IPS DF 6.9 (cell line): ENCODE measurements at regions not wholly inside any gene's neighbourhood (a gene's known extent, or its start where the extent isn't known, plus 50 kb on each side); places are given as distances from the start of the nearest gene placed in this dataset.
"Not testable (repeated sequence)": the region's sequence is repeated elsewhere in the genome, so short reads cannot be mapped to it uniquely, and the experiment has no call there.

Source experiments
- DNase-seq: peaks from one replicate; pipeline ENCODE4 v3.0.0-alpha.2; 2013; ENCODE audit warnings: low read depth, low spot score
- H3K27ac ChIP-seq: one replicate; pipeline ENCODE4 v1.5.1; 2013; ENCODE audit warnings: low read length, control low read depth
- H3K27me3 ChIP-seq: 2 replicates; pipeline ENCODE4 v1.6.1; 2013; ENCODE audit warnings: mild to moderate bottlenecking, low read length; ENCODE audit not compliant: control insufficient read depth, insufficient read depth
- H3K36me3 ChIP-seq: 2 replicates; pipeline ENCODE4 v1.6.1; 2013; ENCODE audit warnings: low read length; ENCODE audit not compliant: control insufficient read depth, insufficient read depth
- H3K4me1 ChIP-seq: 2 replicates; pipeline ENCODE4 v1.6.1; 2013; ENCODE audit warnings: low read length; ENCODE audit not compliant: control insufficient read depth, insufficient read depth
- H3K4me3 ChIP-seq: 2 replicates; pipeline ENCODE4 v1.5.1; 2013; ENCODE audit warnings: mild to moderate bottlenecking, low read length
- H3K9me3 ChIP-seq: 2 replicates; pipeline ENCODE4 v1.6.1; 2013; ENCODE audit warnings: low read length, inconsistent platforms; ENCODE audit not compliant: control insufficient read depth, insufficient read depth
- WGBS: extraction: QIAGEN DNeasy Blood & Tissue Kit; methylation state at CpG from one replicate; pipeline ENCODE4 v1.1.7; 2013; ENCODE audit warnings: mixed read lengths, missing lambda C conversion rate; ENCODE audit not compliant: insufficient read length, insufficient coverage; 5-methylcytosine and 5-hydroxymethylcytosine counted together

DNA sequence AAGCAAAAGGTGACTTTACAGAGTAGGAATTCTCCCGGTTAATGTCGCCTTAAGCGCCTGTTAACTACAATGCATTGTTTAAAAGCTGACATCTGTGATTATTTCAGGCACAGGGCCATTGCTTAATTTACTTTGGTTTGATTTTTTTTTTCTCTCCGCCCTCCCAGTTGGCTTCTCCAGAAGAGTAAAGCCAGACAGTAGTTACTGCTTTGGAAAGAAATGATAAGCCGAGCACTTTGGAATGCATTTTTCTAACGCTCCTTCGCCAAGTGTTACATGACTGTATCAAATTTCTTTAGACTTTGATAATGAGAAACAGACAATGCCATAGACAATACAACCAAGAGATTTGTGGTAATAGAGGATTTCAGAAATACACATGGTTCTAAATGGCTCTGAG, 383.0 kb upstream of the TENM3 start:
- H3K4me1 ChIP-seq: no peaks in the 10 kb centered on the region
- H3K27ac ChIP-seq: no peak overlapping the region
- DNase-seq: no peak
- H3K36me3 ChIP-seq: no peaks in the 10 kb centered on the region
- H3K9me3 ChIP-seq: no peaks in the 10 kb centered on the region
- WGBS: no CpG with 5 or more reads among the region's 7 CpGs
- no peaks in the 10 kb centered on the region for H3K27me3 ChIP-seq
- no peak overlapping the region for H3K4me3 ChIP-seq

DNA sequence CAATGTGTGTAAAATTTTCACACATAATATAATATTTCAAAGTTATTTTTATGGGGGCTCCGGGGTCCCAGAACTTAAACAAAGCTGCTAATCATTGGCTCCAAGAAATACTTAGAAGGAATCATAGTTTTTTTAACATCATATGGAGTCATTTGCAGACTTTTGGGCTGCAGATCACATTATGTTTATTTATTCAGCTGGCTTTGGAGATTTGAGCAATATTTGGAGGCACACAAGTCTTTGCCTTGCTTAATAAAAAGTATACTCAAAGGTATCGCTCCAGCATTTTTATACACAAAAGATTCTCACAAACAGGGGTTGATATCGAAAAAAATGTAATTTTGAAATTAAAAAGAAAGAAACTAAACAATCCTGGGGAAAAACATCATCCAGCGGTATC, 382.5 kb upstream of the TENM3 start:
- Histone ChIP-seq H3K27ac (no peak overlapping the region), H3K9me3 (no peaks in the 10 kb centered on the region), H3K27me3 (no peaks in the 10 kb centered on the region), H3K36me3 (no peaks in the 10 kb centered on the region), H3K4me3 (no peak overlapping the region), H3K4me1 (no peaks in the 10 kb centered on the region)
- no peak for DNase-seq
- no CpG with 5 or more reads among the region's 4 CpGs for WGBS

DNA sequence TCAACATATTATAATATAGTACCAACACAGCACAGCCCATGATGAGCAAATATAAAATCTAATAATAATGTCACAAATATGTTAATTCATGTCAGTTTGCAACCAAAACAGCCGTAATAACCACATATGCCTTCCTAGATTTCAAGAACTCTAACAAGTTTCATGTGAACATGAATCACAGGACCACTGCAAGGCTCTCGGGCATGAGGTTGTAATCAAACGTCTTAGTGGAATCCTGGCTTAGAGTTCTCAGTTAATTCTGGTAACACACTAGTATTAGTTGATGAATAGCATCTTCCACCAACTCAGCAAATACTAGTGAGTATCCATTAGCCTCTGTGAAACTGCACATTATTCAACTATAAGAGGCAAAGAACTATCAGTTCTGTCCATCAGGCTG, 379.3 kb upstream of the TENM3 start:
- no peak overlapping the region for H3K27ac ChIP-seq
- no peaks in the 10 kb centered on the region for H3K9me3 ChIP-seq
- no peak for DNase-seq
- no peaks in the 10 kb centered on the region for H3K4me1 ChIP-seq
- H3K4me3 ChIP-seq: no peak overlapping the region
- no CpG with 5 or more reads among the region's 3 CpGs for WGBS
- H3K27me3 ChIP-seq: no peaks in the 10 kb centered on the region
- H3K36me3 ChIP-seq: no peaks in the 10 kb centered on the region

DNA sequence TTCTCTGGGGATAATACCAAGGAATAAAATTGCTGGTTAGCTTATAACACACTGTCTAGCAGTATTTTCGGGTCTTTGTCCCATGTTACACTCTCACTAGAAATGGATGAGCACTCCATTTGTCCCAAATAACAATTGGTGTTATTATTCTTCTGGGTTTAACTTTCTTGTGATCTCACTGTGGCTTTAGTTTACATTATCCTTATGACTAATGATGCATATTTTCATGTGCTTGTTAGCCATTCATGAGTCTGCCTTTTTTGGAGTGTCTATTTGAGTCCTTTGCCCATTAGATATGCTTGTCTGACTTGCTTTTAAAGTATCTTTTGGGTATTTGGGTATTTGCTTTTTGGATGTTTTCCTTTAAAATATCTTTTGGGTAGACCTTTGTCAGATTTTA, 372.9 kb upstream of the TENM3 start:
- Histone ChIP-seq H3K9me3 (no peaks in the 10 kb centered on the region), H3K27ac (no peak overlapping the region), H3K4me3 (no peak overlapping the region), H3K36me3 (no peaks in the 10 kb centered on the region), H3K4me1 (no peaks in the 10 kb centered on the region; the same call in 1 of the 2 replicates), H3K27me3 (no peaks in the 10 kb centered on the region)
- WGBS: no CpG with 5 or more reads among the region's 1 CpG
- no peak for DNase-seq

DNA sequence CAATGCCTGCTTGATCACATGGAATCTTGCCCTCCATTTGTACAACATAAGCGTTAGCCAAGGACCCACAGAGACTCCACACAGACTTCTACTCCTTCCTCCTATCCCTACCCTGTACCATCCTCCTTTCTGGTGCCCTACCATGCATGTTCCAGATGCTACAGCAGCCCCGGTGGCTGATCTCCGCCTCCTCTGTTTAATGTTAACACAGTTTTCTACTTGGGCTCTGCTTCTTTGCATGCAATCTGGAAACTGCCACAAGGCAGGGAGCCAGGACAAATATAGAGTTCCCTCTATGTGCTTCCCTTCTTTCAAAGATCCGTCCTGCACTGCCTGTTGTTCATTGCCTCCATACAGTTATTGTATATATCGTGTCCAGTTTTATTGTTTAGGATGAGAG, 368.6 kb upstream of the TENM3 start:
- Histone ChIP-seq H3K36me3 (no peaks in the 10 kb centered on the region), H3K4me3 (no peak overlapping the region), H3K9me3 (no peaks in the 10 kb centered on the region), H3K27me3 (no peaks in the 10 kb centered on the region), H3K27ac (no peak overlapping the region), H3K4me1 (no peaks in the 10 kb centered on the region; the same call in 1 of the 2 replicates)
- no CpG with 5 or more reads among the region's 5 CpGs for WGBS
- DNase-seq: no peak

DNA sequence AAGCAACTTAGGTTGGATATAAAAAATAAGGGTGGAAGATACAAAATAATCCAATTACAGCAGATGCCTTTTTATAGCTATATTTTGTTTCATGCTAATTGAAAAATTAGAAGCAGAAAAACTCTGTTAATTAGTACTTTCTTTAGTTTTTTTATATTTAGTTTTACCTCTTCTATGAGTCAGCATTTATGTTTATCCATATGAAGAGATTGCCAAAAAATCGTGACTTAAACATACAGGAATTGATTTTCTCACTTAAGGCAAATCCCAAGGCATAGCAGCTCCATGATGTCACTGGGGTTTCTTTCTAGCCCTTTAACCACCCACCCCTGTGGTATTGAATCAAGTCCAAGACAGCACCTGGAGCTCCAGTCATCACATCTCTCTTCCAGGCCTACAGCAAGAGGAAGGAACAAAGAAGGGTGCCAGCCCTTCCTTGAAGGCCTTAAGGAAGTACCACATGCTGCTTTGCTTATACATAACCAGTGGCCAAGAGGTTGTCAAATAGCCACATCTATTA, 365.8 kb upstream of the TENM3 start:
- Histone ChIP-seq H3K9me3 (no peaks in the 10 kb centered on the region), H3K27ac (no peak overlapping the region), H3K4me1 (no peaks in the 10 kb centered on the region; the same call in 1 of the 2 replicates), H3K4me3 (no peak overlapping the region), H3K27me3 (no peaks in the 10 kb centered on the region), H3K36me3 (no peaks in the 10 kb centered on the region)
- no CpG with 5 or more reads among the region's 1 CpG for WGBS
- no peak for DNase-seq

DNA sequence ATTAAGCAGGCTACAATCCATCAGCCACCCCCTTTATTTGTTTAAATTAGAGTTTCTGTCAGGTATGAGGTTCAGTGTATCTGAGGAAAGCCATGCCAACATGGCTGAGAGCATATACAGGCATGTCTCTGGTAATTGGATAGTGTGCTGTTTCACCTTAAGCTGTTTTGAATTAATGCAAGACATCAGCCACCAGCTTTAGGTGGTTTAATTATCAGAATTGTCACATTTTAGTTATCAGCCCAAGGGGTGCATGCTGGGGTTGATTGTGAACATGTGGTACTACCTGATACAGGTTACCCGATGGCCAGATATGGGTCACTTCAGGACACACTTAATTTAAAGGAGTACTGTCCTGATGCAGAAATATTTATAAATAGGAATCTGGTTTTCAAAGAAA, 353.2 kb upstream of the TENM3 start:
- Histone ChIP-seq H3K4me1 (no peaks in the 10 kb centered on the region), H3K36me3 (no peaks in the 10 kb centered on the region), H3K4me3 (no peak overlapping the region), H3K27me3 (no peaks in the 10 kb centered on the region), H3K9me3 (no peaks in the 10 kb centered on the region), H3K27ac (no peak overlapping the region)
- no peak for DNase-seq
- WGBS: no CpG with 5 or more reads among the region's 1 CpG

DNA sequence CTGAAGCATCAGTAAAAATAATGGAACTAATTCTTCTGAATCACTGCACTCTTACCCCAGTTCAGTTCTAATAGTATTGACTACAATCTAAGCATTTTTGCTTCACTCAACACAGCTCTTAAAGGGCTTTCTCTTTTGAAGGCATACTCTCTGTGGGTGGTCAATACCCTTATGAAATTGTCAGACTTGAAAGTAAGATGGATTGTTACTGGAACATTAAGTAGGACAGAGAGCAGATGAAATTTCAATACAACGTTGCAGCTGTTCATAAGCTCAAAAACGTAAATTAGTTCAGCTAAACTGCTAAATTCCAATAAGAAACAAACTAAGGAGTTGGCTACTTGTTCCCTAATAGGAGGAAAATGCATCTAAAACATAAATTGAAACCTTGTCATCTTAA, 352.3 kb upstream of the TENM3 start:
- Histone ChIP-seq H3K27ac (no peak overlapping the region), H3K4me3 (no peak overlapping the region), H3K4me1 (no peaks in the 10 kb centered on the region), H3K9me3 (no peaks in the 10 kb centered on the region), H3K36me3 (no peaks in the 10 kb centered on the region), H3K27me3 (no peaks in the 10 kb centered on the region)
- DNase-seq: no peak
- WGBS: no CpG with 5 or more reads among the region's 2 CpGs

DNA sequence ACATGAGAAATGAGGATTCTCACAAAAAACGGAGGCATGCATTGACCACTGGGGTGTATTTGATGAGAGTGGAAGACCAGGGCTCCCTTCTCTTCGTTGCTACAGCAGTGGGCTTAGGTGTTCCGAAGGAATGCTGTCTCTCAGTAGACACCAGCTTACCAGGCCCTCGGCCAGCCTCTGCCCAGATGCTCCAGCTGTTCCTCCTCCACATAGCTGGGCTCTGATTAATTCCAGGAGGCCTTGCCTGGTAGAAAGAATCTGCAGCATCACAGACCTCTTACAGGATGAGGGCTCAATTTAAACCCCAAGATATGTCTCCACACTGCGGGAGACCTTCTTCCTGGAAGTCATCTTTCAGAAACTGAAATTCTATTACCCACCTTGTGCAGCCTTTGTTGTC, 346.6 kb upstream of the TENM3 start:
- no CpG with 5 or more reads among the region's 5 CpGs for WGBS
- no peak for DNase-seq

DNA sequence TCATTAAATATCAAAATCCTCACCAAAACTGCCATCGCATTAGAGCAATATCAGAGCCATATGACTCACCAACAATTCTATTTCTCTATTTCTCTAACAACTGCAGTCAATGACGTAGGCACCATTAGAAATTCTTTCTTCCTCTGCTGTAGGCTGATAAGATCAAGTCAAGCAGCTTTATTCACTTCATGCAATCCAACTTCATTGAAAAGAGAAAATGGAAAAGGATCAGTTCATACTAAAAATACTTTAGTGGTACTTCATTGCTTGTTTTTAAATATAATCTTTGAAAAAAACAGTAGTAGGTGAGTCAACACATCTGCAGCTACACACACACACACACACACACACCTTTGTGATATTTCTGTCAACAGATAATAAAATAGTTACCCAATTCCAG, 345.3 kb upstream of the TENM3 start:
- Histone ChIP-seq H3K4me3 (no peak overlapping the region), H3K4me1 (no peaks in the 10 kb centered on the region), H3K27me3 (no peaks in the 10 kb centered on the region), H3K36me3 (no peaks in the 10 kb centered on the region), H3K27ac (no peak overlapping the region), H3K9me3 (no peaks in the 10 kb centered on the region)
- WGBS: 100% methylated on average over 1 of the region's 2 CpGs
- no peak for DNase-seq

More for the DNA sequence above, 346.6 kb upstream of the TENM3 start:
- H3K36me3 ChIP-seq: no peaks in the 10 kb centered on the region
- no peak overlapping the region for H3K4me3 ChIP-seq
- no peaks in the 10 kb centered on the region for H3K9me3 ChIP-seq
- no peaks in the 10 kb centered on the region for H3K27me3 ChIP-seq
- H3K4me1 ChIP-seq: no peaks in the 10 kb centered on the region
- no peak overlapping the region for H3K27ac ChIP-seq

DNA sequence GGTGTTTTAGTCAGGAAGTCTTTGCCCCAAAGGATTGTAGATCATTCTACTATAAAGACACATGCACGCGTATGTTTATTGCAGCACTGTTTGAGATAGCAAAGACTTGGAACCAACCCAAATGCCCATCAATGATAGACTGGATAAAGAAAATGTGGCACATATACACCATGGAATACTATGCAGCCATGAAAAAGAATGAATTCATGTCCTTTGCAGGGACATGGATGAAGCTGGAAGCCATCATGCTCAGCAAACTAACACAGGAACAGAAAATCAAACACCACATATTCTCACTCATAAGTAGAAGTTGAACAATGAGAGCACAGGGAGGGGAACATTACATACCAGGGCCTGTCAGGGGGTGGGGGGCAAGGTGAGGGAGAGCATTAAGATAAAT, 340.8 kb upstream of the TENM3 start:
- whole genome bisulfite sequencing: no CpG with 5 or more reads among the region's 2 CpGs
- not testable (repeated sequence) for DNase-seq, H3K9me3 ChIP-seq

More for the DNA sequence above, 340.8 kb upstream of the TENM3 start:
- H3K27ac ChIP-seq, H3K4me1 ChIP-seq, H3K4me3 ChIP-seq, H3K36me3 ChIP-seq, H3K27me3 ChIP-seq: not testable (repeated sequence)
